ENCODE measurements at regions not wholly inside any gene's neighbourhood (a gene's known extent, or its start where the extent isn't known, plus 50 kb on each side); places are given as distances from the start of the nearest gene placed in this dataset.
"Not testable (repeated sequence)": the region's sequence is repeated elsewhere in the genome, so short reads cannot be mapped to it uniquely, and the experiment has no call there.

DNA sequence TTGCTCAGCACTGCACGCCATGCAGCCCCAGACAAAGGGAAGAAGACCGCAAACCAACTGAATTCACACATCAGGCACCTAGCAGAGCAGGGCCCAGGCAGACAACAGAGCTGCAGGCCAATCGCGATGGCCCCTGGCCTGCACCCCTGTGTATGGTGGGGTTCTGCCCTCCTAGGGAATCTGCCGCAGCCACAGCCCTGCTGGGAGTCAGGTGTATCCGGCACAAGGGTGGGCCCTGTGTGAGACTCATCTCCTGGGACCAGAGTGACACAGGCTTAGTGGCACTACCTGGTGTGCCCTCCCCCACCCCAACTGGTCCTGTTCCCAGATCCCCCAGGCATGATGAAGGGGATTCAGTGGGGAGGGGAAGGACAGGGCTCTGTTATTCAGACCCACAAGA is 122.8 kb downstream of the ATPSCKMT start:
- no peak for DNase-seq (ENCODE audit: low read depth)

DNA sequence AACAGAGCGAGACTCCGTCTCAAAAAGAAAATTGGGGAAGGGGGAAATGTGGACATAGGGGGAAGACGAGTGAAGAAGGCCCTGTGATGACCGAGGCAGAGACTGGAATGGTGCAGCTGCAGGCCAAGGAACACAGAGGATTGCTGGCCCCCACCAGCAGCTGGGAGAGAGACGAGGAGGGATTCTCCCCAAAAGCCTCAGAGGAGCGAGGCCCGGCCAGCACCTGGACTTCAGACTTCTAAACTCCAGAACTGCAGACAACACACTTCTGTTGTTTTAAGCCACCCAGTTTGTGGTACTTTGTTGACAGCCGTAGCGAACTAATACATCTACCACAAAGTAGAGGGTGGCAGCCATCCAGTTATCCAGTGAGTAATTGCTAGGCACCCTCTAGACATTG is 124.6 kb downstream of the ATPSCKMT start:
- no peak for DNase-seq (ENCODE audit: low read depth)

DNA sequence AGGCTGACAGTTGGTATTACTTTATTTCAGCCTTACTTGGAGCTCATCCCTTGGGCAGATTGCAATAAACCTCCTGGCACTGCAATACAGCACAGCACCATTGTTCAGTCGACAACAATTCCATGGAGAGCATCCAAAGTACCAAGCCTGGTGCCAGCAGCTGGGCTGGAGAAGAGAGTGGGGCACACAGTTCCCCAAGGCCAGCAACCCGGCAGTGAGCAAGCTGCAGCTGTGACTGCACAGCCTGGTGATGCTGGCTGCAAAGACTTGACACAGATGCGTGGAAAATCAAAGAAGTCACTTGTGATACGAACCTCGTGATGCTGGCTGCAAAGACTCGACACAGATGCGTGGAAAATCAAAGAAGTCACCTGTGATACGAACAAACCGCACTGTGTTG is 125.4 kb downstream of the ATPSCKMT start:
- DNase-seq (ENCODE audit: low read depth), result no peak

DNA sequence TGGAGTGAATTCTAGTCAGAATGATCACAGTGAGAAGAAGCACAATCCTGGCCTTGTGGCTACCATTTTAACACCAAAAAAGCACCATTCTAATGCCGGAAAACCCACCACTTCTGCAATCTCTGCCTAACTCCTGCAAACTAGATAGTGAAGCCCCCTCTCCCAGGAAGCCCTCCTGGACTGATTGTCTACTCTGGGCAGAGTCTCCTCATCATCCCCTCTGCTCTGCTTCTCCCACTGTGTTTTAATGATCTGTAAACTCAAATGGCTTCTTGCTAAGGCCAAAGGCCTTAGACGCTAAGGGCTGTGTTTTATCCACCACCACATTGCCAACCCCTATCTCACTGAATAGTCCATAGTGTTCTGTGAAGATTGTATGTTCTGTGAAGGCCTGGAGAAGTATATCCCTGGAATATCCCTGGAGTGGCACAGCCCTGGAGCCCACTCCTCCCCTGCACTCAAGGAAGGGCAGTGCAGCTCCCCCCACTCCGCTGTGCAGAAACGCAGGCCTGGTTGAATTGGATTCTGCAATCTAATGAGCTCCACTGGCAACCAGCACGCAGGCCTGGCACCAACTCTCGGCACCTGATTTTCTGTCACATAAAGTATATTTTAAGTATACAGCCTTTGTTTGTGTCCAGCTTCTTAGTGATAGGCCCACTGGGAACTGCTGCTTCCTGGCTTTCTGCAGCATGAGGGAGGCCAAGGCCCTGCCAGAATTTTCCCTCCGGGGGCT is 126.3 kb downstream of the ATPSCKMT start:
- no peak for DNase-seq (ENCODE audit: low read depth)

DNA sequence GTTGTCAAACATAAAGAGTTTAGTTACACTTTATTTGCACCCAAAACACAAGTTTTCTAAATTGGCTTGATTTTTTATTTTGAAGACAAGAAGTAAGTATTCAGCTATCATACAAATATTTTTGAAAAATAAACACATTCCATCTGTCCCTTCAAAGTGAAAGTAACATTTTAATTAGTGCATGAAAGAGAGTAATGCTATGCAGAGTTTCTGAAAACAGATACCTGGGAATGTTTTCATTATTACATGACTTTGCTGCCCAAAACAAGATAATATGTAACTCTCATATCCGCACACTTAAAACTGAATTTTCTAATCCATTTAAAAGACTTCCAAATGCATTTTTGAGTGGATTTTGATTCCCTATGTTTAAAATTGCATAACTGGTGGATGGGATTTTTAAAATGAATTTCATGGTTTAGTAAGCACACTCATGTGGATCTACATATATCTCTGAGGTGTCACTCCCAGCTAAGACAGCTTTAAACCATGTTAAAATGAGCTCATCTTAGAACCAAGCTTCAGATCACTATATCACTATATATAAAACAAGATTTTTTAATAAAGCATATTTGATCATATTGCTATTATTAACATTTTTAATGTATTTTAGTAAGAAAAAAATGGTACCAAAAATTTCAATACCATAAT is 127.5 kb downstream of the ATPSCKMT start:
- DNase-seq (ENCODE audit: low read depth), result no peak

- no peak for DNase-seq (ENCODE audit: low read depth)
Observed at GRCh38 chr5:10120934-10121333, 128.8 kb downstream of the ATPSCKMT start.

DNA sequence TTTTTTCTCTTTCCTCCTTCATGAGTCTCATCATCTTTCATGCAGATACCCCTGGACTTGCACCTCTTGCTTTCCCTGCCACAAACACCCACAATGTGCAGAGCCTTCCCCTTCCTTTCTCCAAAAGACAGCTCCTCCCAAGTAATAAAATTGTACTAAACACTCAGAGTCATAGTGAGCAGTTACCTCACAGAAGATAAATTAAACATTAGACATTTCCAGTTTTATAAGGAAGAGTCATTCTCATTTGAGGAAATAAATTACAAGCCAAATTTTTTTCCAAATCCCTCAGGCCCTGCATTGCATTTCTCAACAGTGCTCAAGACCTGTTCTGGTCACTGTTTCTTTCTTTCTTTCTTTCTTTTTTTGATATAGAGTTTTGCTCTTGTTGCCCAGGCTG is 131.5 kb downstream of the ATPSCKMT start:
- DNase-seq (ENCODE audit: low read depth), result no peak

DNA sequence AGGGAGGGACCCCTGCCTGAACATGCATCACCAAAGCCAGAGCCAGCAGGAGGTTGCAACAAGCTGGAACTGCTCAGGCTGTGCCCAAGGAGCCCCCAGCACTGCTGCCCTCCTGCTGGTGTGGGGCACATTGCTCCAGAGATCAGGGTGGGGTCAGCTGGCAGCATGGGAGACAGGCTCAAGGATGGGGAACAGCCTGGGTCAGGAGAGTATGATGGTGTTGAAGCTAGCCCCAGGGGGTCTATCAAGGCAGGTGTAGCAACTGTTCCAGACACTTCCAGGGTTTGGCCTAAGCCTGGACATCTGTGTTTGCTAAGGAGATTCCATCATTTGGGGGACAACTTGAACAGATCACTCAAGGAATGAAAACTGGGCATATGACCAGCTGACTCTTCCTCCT is 133.1 kb downstream of the ATPSCKMT start:
- no peak for DNase-seq (ENCODE audit: low read depth)

DNA sequence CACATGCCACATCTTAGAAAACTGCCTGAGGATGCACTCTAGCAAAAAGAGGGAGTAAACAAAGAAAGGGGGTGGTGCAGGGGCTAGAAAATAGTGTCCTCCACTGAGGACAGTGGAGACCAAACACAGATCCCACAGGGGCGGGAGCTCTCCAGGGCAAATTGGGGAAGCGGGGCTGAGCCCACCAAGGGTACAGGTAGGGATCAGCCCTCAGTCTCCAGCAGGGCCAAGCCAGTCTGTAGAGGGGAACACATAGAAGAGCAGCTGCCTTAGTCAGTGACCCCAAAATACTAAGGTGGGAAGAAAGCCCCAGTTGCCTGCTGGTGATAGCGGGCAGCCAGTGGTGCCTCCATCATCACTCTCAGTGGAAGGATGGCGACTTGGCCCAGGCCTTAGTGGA is 134.0 kb downstream of the ATPSCKMT start:
- no peak for DNase-seq (ENCODE audit: low read depth)

GRCh38 chr5:10111571-10111970 is 138.1 kb downstream of the ATPSCKMT start:
- peak; percentile 71 for DNase-seq (ENCODE audit: low read depth)

GRCh38 chr5:10110228-10110627 is 139.5 kb downstream of the ATPSCKMT start:
- no peak for DNase-seq (ENCODE audit: low read depth)

GRCh38 chr5:10109299-10109698 is 140.4 kb downstream of the ATPSCKMT start:
- DNase-seq (ENCODE audit: low read depth), result peak; percentile 8

- no peak for DNase-seq (ENCODE audit: low read depth)
Observed at GRCh38 chr5:10106806-10107205, 142.9 kb downstream of the ATPSCKMT start.

GRCh38 chr5:10106285-10106684 is 143.4 kb downstream of the ATPSCKMT start:
- no peak for DNase-seq (ENCODE audit: low read depth)

- DNase-seq (ENCODE audit: low read depth), result no peak
Observed at GRCh38 chr5:10102706-10103497, 146.8 kb downstream of the ATPSCKMT start.

DNA sequence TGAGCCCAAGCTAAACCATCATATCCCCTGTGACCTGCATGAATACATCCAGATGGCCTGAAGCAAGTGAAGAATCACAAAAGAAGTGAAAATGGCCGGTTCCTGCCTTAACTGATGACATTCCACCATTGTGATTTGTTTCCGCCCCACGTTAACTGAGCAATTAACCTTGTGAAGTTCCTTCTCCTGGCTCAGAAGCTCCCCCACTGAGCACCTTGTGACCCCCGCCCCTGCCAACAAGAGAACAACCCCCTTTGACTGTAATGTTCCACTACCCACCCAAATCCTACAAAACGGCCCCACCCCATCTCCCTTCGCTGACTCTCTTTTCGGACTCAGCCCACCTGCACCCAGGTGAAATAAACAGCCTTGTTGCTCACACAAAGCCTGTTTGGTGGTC is 147.5 kb downstream of the ATPSCKMT start:
- DNase-seq (ENCODE audit: low read depth), result not testable (repeated sequence)

DNA sequence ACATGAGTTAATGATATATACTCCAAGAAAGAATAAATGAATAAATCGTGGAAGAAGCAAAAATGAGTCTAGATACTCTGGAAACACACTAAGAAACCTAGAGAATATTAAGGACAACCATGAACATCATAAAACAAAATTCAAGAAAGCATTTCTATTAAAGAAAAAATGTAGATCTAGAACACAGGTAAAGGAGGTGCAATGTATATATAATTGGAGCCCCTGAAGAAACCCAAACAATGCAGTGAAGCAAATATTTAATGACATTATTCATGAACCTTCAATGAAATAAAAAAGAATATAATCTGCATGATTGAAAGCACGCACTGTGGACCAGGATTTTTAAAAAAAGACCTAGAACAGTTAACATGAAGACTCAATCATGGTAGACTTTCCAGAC is 150.1 kb downstream of the ATPSCKMT start:
- no peak for DNase-seq (ENCODE audit: low read depth)

GRCh38 chr5:10091701-10092100 is 158.0 kb downstream of the ATPSCKMT start:
- no peak for DNase-seq (ENCODE audit: low read depth)

GRCh38 chr5:10090074-10090473 is 159.6 kb downstream of the ATPSCKMT start:
- DNase-seq (ENCODE audit: low read depth), result no peak

- DNase-seq (ENCODE audit: low read depth), result no peak
Observed at GRCh38 chr5:10085185-10085584, 164.5 kb downstream of the ATPSCKMT start.

- DNase-seq (ENCODE audit: low read depth), result no peak
Observed at GRCh38 chr5:10081584-10081983, 168.1 kb downstream of the ATPSCKMT start.

GRCh38 chr5:10077791-10078545 is 171.7 kb downstream of the ATPSCKMT start:
- DNase-seq (ENCODE audit: low read depth), result peak; percentile 1

All from ELR (cell line).